ENCODE measurements at regions not wholly inside any gene's neighbourhood (a gene's known extent, or its start where the extent isn't known, plus 50 kb on each side); places are given as distances from the start of the nearest gene placed in this dataset.

- H3K9me1 ChIP-seq (replicated peaks; ENCODE audit: control insufficient read depth, extremely low read depth, insufficient read depth, low read length), result no peaks in the 10 kb centered on the region
- H4K20me1 ChIP-seq (replicated peaks; ENCODE audit: control insufficient read depth, extremely low read depth, insufficient read depth, low read length), result no peaks in the 10 kb centered on the region
- TF ChIP-seq MAX (IDR thresholded peaks at IDR 0.05; ENCODE audit: insufficient read depth, insufficient read length) (no peak), POLR2A (IDR thresholded peaks at IDR 0.05; ENCODE audit: low read depth, low read length) (no peak), GATA2 (IDR thresholded peaks at IDR 0.05; ENCODE audit: insufficient read depth, insufficient read length, low read depth, low read length) (no peak), POLR2AphosphoS5 (IDR thresholded peaks at IDR 0.05; ENCODE audit: insufficient read depth, low read depth, low read length) (no peak), MYC (IDR thresholded peaks at IDR 0.05; ENCODE audit: low read depth, low read length) (no peak), CTCF (IDR thresholded peaks at IDR 0.05; ENCODE audit: extremely low read depth in 1 of 2, insufficient read depth in 1 of 2, low read depth in 1 of 2, low read length in 2 of 2) (no peak), FOS (IDR thresholded peaks at IDR 0.05; ENCODE audit: borderline replicate concordance, insufficient read depth, low read length) (no peak), EZH2 (IDR thresholded peaks at IDR 0.05; ENCODE audit: borderline replicate concordance, low read depth, low read length, severe bottlenecking) (no peak), JUN (IDR thresholded peaks at IDR 0.05; ENCODE audit: borderline replicate concordance, insufficient read depth, insufficient read length, low read depth) (no peak)
- H3K27ac ChIP-seq (ENCODE audit: insufficient read depth, low read depth, low read length), result no peak overlapping the region
- H3K79me2 ChIP-seq (ENCODE audit: control insufficient read depth, insufficient read depth, low read length), result no peaks in the 10 kb centered on the region
- dilution Hi-C loops (cut with MboI; ENCODE audit: extremely low pct_ligation_motif_present, low sequenced_read_pairs) (no loop called here), intact Hi-C loops (cut with micrococcal nuclease) (no loop called here)
- ChIA-PET CTCF (no interaction called here), POLR2A (no interaction called here)
- H3K27me3 ChIP-seq (ENCODE audit: control insufficient read depth in 2 of 2, insufficient read depth in 2 of 2, low read length in 2 of 2), result peaks cover 0 to 3% of the 10 kb centered on the region in 2 experiments
- BruUV-seq (replicated peaks), result no TSS peak
- H3K36me3 ChIP-seq (ENCODE audit: control insufficient read depth in 2 of 2, extremely low read depth in 1 of 2, insufficient read depth in 2 of 2, low read length in 2 of 2), result no peaks in the 10 kb centered on the region
- H3K4me1 ChIP-seq (ENCODE audit: control insufficient read depth, extremely low read depth, insufficient read depth, low read length), result no peaks in the 10 kb centered on the region
- no peak for DNase-seq (ENCODE audit: low read depth, low spot score)
- H3K9me3 ChIP-seq (replicated peaks; ENCODE audit: control insufficient read depth, insufficient read depth, low read length), result no peaks in the 10 kb centered on the region
- no peak overlapping the region for H3K4me2 ChIP-seq (ENCODE audit: insufficient read depth, low read length)
- FAIRE-seq, result no peak
- H3K9ac ChIP-seq (replicated peaks; ENCODE audit: extremely low read depth, insufficient read depth, low read length), result no peak overlapping the region
- H3K4me3 ChIP-seq (replicated peaks in 1 of 3; ENCODE audit: insufficient read depth in 1 of 3, low read depth in 1 of 3, low read length in 3 of 3), result no peak overlapping the region
- no peak overlapping the region for H2AFZ ChIP-seq (ENCODE audit: low read depth, low read length)
Measured at GRCh38 chr12:46101485-46101869, 111.1 kb upstream of the SCAF11 start.

Measured in endothelial cell of umbilical vein (primary cell).